Hepatocyte (in vitro differentiated cells): ENCODE measurements at regions not wholly inside any gene's neighbourhood (a gene's known extent, or its start where the extent isn't known, plus 50 kb on each side); places are given as distances from the start of the nearest gene placed in this dataset.

Experiments
- DNase-seq: peaks from one replicate; pipeline ENCODE4 v3.0.0-alpha.2; 2016; ENCODE audit warnings: low spot score
- H2AFZ ChIP-seq: fragments of 200-600 bp; sonication (generic); 2 replicates; pipeline ENCODE4 v1.6.0; 2016; ENCODE audit warnings: antibody characterized with exemption, mild to moderate bottlenecking
- H3K27ac ChIP-seq: fragments of 200-600 bp; sonication (generic); 2 replicates; pipeline ENCODE4 v1.5.1; 2016; ENCODE audit warnings: mild to moderate bottlenecking
- H3K27me3 ChIP-seq: fragments of 200-600 bp; sonication (generic); 2 replicates; pipeline ENCODE4 v1.6.1; 2016
- H3K36me3 ChIP-seq: fragments of 200-600 bp; sonication (generic); replicated peaks from 2 replicates; pipeline ENCODE4 v1.5.1; 2016; ENCODE audit warnings: low read depth; ENCODE audit not compliant: insufficient read depth
- H3K4me1 ChIP-seq: fragments of 200-600 bp; sonication (generic); 2 replicates; pipeline ENCODE4 v1.5.1; 2016; ENCODE audit warnings: mild to moderate bottlenecking, moderate library complexity; ENCODE audit not compliant: insufficient read depth
- H3K4me2 ChIP-seq: fragments of 200-600 bp; sonication (generic); 2 replicates; pipeline ENCODE4 v1.6.0; 2016
- H3K4me3 ChIP-seq: fragments of 200-600 bp; sonication (generic); 2 replicates; pipeline ENCODE4 v1.5.1; 2016; ENCODE audit warnings: mild to moderate bottlenecking
- H3K79me2 ChIP-seq: fragments of 200-600 bp; sonication (generic); 2 replicates; pipeline ENCODE4 v1.6.0; 2017; ENCODE audit warnings: mild to moderate bottlenecking
- H3K9me2 ChIP-seq: fragments of 200-600 bp; sonication (generic); replicated peaks from 2 replicates; pipeline ENCODE4 v1.6.0; 2017; ENCODE audit warnings: mild to moderate bottlenecking; ENCODE audit not compliant: insufficient read depth
- H3K9me3 ChIP-seq: fragments of 200-600 bp; sonication (generic); 2 replicates; pipeline ENCODE4 v1.5.1; 2016; ENCODE audit warnings: low read depth, mild to moderate bottlenecking
- H4K20me1 ChIP-seq: fragments of 200-600 bp; sonication (generic); 2 replicates; pipeline ENCODE4 v1.6.0; 2016; ENCODE audit warnings: mild to moderate bottlenecking; ENCODE audit not compliant: insufficient read depth, poor library complexity, severe bottlenecking
- EZH2 ChIP-seq: fragments of 200-600 bp; sonication (generic); IDR thresholded peaks from 2 replicates; pipeline ENCODE4 v1.6.1; 2016; ENCODE audit warnings: antibody characterized with exemption, mild to moderate bottlenecking, borderline replicate concordance
- EZH2phosphoT487 ChIP-seq: fragments of 200-600 bp; sonication (generic); IDR thresholded peaks from one replicate; pipeline ENCODE4 v1.6.1; 2018; ENCODE audit warnings: antibody characterized with exemption, mild to moderate bottlenecking, low read depth, moderate library complexity; ENCODE audit not compliant: unreplicated experiment, severe bottlenecking
- WGBS: methylation state at CpG from one replicate; pipeline ENCODE4 v1.1.6; 2016; ENCODE audit warnings: low lambda C conversion rate; ENCODE audit errors: missing lambda C conversion rate; 5-methylcytosine and 5-hydroxymethylcytosine counted together
- TF ChIP-seq, protein P1 (sequence below): fragments of 200-600 bp; sonication (generic); IDR thresholded peaks from 2 replicates; pipeline ENCODE4 v1.5.1; 2016; ENCODE audit warnings: antibody characterized with exemption, mild to moderate bottlenecking; ENCODE audit not compliant: poor library complexity

DNA sequence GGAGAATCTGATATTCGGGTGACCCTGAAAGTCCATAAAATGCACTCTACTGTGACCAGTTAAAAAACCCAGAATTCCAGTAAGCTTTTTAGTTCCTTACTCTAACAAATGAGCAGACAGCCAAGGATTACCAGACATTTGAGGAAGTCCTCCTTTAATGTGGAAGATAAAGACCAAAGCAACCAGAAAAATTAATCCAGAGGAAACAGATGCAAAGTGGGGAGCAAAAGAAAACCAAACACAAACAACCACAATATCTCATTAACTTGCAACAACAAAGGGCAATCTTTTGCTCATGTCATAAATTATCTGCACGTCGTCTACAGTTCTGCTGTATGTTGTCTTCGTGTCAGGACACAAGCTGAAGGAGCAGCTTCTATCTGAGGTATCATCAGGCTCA, 164.4 kb downstream of the PJA1 start:
- no peaks in the 10 kb centered on the region for H3K27me3 ChIP-seq
- H3K4me2 ChIP-seq: no peak overlapping the region
- H3K9me2 ChIP-seq: no peaks in the 10 kb centered on the region
- no peak for DNase-seq
- H2AFZ ChIP-seq: no peak overlapping the region
- H3K9me3 ChIP-seq: no peaks in the 10 kb centered on the region
- peaks cover 8% of the 10 kb centered on the region for H3K4me1 ChIP-seq
- no peaks in the 10 kb centered on the region for H3K79me2 ChIP-seq
- no peaks in the 10 kb centered on the region for H3K36me3 ChIP-seq
- H4K20me1 ChIP-seq: no peaks in the 10 kb centered on the region
- no peak for TF ChIP-seq EZH2
- WGBS: 56% methylated on average over 4 of the region's 4 CpGs
- no peak overlapping the region for H3K4me3 ChIP-seq
- H3K27ac ChIP-seq: no peak overlapping the region

DNA sequence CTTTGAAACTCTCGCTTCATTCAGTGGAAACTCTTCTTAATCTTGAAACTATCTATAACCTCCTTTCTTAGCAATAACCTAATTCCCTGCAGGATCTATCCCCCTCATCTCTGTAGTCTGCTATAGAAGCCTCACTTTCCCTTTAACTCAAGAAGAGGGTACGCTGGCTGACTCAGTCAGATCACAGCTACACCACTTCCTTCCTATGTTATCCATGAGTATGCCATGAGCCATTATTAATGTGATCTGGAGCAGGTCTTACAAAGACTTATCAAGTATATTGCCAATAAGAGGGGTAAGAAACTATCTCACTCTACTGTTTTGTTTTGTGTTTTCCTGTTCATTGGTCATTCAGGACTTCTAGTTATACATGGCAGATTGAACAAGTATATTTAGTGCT, 165.3 kb downstream of the PJA1 start:
- H3K4me3 ChIP-seq: no peak overlapping the region
- H3K27ac ChIP-seq: no peak overlapping the region
- no peaks in the 10 kb centered on the region for H3K36me3 ChIP-seq
- H4K20me1 ChIP-seq: no peaks in the 10 kb centered on the region
- no peaks in the 10 kb centered on the region for H3K9me3 ChIP-seq
- no peak for DNase-seq
- H3K4me2 ChIP-seq: no peak overlapping the region
- no peak overlapping the region for H2AFZ ChIP-seq
- no peaks in the 10 kb centered on the region for H3K9me2 ChIP-seq
- 80% methylated on average over 2 of the region's 2 CpGs for WGBS
- H3K27me3 ChIP-seq: no peaks in the 10 kb centered on the region
- H3K79me2 ChIP-seq: no peaks in the 10 kb centered on the region
- TF ChIP-seq EZH2phosphoT487 (no peak), EZH2 (no peak)
- TF ChIP-seq, protein P1, sequence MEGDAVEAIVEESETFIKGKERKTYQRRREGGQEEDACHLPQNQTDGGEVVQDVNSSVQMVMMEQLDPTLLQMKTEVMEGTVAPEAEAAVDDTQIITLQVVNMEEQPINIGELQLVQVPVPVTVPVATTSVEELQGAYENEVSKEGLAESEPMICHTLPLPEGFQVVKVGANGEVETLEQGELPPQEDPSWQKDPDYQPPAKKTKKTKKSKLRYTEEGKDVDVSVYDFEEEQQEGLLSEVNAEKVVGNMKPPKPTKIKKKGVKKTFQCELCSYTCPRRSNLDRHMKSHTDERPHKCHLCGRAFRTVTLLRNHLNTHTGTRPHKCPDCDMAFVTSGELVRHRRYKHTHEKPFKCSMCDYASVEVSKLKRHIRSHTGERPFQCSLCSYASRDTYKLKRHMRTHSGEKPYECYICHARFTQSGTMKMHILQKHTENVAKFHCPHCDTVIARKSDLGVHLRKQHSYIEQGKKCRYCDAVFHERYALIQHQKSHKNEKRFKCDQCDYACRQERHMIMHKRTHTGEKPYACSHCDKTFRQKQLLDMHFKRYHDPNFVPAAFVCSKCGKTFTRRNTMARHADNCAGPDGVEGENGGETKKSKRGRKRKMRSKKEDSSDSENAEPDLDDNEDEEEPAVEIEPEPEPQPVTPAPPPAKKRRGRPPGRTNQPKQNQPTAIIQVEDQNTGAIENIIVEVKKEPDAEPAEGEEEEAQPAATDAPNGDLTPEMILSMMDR: no peak
- H3K4me1 ChIP-seq: peaks cover 13% of the 10 kb centered on the region

DNA sequence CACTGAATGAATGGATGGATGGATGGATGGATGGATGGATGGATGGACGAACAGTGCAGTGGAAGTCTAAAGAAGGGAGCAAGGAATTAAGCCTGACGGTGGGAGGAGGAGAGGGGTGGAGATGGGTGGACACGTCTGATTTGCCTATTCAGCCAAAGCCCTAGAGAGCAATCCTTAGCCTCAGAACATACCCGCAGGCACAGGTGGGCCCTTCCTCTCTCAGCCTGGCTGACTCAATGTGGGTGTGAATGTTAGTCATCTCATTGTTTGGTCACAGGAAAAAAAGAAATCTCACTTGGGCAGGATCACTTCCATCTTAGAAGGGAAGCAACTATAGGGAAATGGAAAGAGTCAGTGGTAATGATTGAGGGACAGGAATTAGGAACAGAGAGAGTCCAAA, 165.9 kb downstream of the PJA1 start:
- no peaks in the 10 kb centered on the region for H3K27me3 ChIP-seq
- peaks cover 13% of the 10 kb centered on the region for H3K4me1 ChIP-seq
- no peaks in the 10 kb centered on the region for H3K9me3 ChIP-seq
- 65% methylated on average over 4 of the region's 4 CpGs for WGBS
- no peaks in the 10 kb centered on the region for H3K36me3 ChIP-seq
- TF ChIP-seq, protein P1: no peak
- no peak for TF ChIP-seq EZH2
- no peak overlapping the region for H2AFZ ChIP-seq
- no peak overlapping the region for H3K4me2 ChIP-seq
- no peak overlapping the region for H3K4me3 ChIP-seq
- H3K27ac ChIP-seq: no peak overlapping the region
- no peaks in the 10 kb centered on the region for H3K79me2 ChIP-seq
- no peak for DNase-seq
- no peaks in the 10 kb centered on the region for H3K9me2 ChIP-seq
- no peaks in the 10 kb centered on the region for H4K20me1 ChIP-seq

DNA sequence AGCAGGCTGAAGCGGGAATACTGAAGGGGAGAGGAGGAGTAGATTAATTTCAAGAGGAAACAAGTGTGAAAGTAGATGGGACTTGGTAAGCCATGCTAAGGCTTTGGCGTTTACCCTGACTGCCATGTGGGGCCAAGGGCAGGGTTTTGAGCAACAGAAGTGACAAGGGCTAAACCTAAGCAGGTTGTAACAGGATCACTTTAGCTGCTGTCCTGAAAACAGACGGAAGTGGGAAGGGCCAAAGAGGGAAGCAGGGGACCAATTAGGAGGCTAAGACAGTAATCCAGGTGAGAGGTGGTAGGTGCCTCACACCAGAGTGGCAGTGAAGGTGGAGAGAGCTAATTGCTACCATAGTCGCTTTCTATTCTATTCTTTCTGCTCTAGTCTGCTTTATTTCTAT, 166.5 kb downstream of the PJA1 start:
- Histone ChIP-seq H3K9me3 (no peaks in the 10 kb centered on the region), H2AFZ (no peak overlapping the region), H4K20me1 (no peaks in the 10 kb centered on the region), H3K27me3 (no peaks in the 10 kb centered on the region), H3K9me2 (no peaks in the 10 kb centered on the region), H3K4me3 (no peak overlapping the region), H3K4me2 (no peak overlapping the region), H3K4me1 (peaks cover 13% of the 10 kb centered on the region), H3K36me3 (no peaks in the 10 kb centered on the region), H3K27ac (no peak overlapping the region), H3K79me2 (no peaks in the 10 kb centered on the region)
- WGBS: 72% methylated on average over 4 of the region's 4 CpGs
- TF ChIP-seq, protein P1: no peak
- TF ChIP-seq EZH2 (no peak), EZH2phosphoT487 (no peak)
- no peak for DNase-seq
